BJ (cell line): ENCODE measurements at regions not wholly inside any gene's neighbourhood (a gene's known extent, or its start where the extent isn't known, plus 50 kb on each side); places are given as distances from the start of the nearest gene placed in this dataset.

Experiments used
- CTCF ChIA-PET: fragments of 350-600 bp; formaldehyde crosslinking; extraction: SDS; loops from one replicate; lab custom pipeline; 2021; ENCODE audit warnings: antibody characterized with exemption, inconsistent platforms; lab: Yijun Ruan, JAX
- POLR2A ChIA-PET: fragments of 300-600 bp; sonication (Branson Sonifier 250); formaldehyde crosslinking; extraction: SDS; loops from one replicate; lab custom pipeline; 2021; ENCODE audit warnings: antibody characterized with exemption; lab: Charles Lee
- DNase-seq: peaks from one replicate; pipeline ENCODE4 v3.0.0-alpha.2; 2011; ENCODE audit warnings: low read depth
- H3K27me3 ChIP-seq: 2 replicates; pipeline ENCODE4 v1.6.0; 2011; ENCODE audit warnings: low read length; ENCODE audit not compliant: control insufficient read depth, insufficient read depth
- H3K36me3 ChIP-seq: 2 replicates; pipeline ENCODE4 v1.5.1; 2011; ENCODE audit warnings: low read length; ENCODE audit not compliant: control insufficient read depth, insufficient read depth
- H3K4me3 ChIP-seq: 2 replicates; pipeline ENCODE4 v1.5.1; 2011; ENCODE audit warnings: low read depth, mild to moderate bottlenecking, control low read depth, low read length
- CTCF ChIP-seq: IDR thresholded peaks from 2 replicates; pipeline ENCODE4 v1.5.1; 2011; ENCODE audit warnings: low read depth, mild to moderate bottlenecking, control low read depth, inconsistent platforms, low read length, moderate library complexity; ENCODE audit not compliant: insufficient read depth

DNA sequence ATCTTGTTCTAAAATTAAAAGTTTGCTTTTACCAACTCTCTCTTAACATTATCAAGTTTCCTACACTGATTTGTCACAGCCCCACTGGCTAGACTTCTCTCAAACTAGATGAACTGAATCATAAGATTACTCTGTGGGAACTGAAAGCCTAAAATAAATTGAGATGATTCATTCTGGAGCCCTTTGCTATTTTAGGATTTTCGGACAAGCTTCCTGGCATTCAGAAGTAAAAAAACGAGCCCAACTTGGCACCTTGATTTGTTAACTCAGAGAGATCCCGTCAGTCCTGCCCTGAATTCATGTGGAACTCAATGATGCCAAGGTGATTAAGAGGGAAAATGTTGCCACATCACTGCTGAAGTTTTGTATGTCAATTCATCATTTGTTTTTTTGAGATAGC is 122.0 kb upstream of the NRSN1 start:
- no peak overlapping the region for H3K4me3 ChIP-seq
- ChIA-PET CTCF (no interaction called here), POLR2A (no interaction called here)
- no peaks in the 10 kb centered on the region for H3K27me3 ChIP-seq
- DNase-seq, result no peak
- TF ChIP-seq CTCF, result no peak
- no peaks in the 10 kb centered on the region for H3K36me3 ChIP-seq

GRCh38 chr6:24004659-24005058 is 121.4 kb upstream of the NRSN1 start:
- CTCF ChIA-PET, result no interaction called here
- no peak for DNase-seq
- Histone ChIP-seq H3K4me3 (no peak overlapping the region), H3K27me3 (no peaks in the 10 kb centered on the region), H3K36me3 (no peaks in the 10 kb centered on the region)
- POLR2A ChIA-PET, result no interaction called here
- no peak for TF ChIP-seq CTCF

- Histone ChIP-seq H3K36me3 (no peaks in the 10 kb centered on the region), H3K27me3 (no peaks in the 10 kb centered on the region), H3K4me3 (no peak overlapping the region)
- CTCF ChIA-PET, result interaction anchor here (1.6 kb wide), 1 partner anchor 9 kb away, joined by 3 read pairs; no protein-coding TSS in a partner anchor
- DNase-seq, result no peak
- POLR2A ChIA-PET, result no interaction called here
- TF ChIP-seq CTCF, result no peak
Observed at GRCh38 chr6:24006254-24006653, 119.8 kb upstream of the NRSN1 start.

DNA sequence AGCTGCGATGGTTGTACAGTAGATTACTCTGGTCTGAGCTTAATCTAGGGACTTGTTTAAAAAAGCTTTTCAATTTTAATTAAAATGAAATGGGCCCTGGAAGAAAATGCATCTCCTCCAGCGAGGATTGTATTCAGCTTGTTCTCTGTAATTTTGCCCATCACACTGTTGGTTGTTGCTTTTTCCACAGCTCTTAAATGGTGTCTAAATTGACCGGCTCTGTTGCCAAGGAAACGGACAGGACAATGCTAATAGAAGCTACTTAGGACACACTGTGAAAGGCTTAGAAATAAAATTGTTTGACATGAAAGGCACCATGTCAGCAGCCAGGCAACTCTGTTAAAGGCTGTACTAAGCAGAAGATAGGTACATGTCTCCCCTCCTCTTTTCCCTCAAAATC is 116.7 kb upstream of the NRSN1 start:
- ChIA-PET CTCF (interaction anchor here (1.4 kb wide), 1 partner anchor 22 kb away, joined by 4 read pairs; no protein-coding TSS in a partner anchor), POLR2A (no interaction called here)
- Histone ChIP-seq H3K4me3 (no peak overlapping the region), H3K27me3 (no peaks in the 10 kb centered on the region), H3K36me3 (no peaks in the 10 kb centered on the region)
- TF ChIP-seq CTCF, result no peak
- no peak for DNase-seq

GRCh38 chr6:24010133-24010532 is 115.9 kb upstream of the NRSN1 start:
- no peaks in the 10 kb centered on the region for H3K36me3 ChIP-seq
- H3K4me3 ChIP-seq, result no peak overlapping the region
- ChIA-PET POLR2A (no interaction called here), CTCF (interaction anchor here (1.4 kb wide), 1 partner anchor 23 kb away, joined by 4 read pairs; no protein-coding TSS in a partner anchor)
- TF ChIP-seq CTCF, result no peak
- no peaks in the 10 kb centered on the region for H3K27me3 ChIP-seq
- no peak for DNase-seq
